GM23248 (cell line): ENCODE measurements at regions not wholly inside any gene's neighbourhood (a gene's known extent, or its start where the extent isn't known, plus 50 kb on each side); places are given as distances from the start of the nearest gene placed in this dataset.
"Not testable (repeated sequence)": the region's sequence is repeated elsewhere in the genome, so short reads cannot be mapped to it uniquely, and the experiment has no call there.

Experiments
- DNase-seq: peaks from one replicate; pipeline ENCODE4 v3.0.0-alpha.2; 2015
- H2AFZ ChIP-seq: fragments of 200-600 bp; sonication (generic); 2 replicates; pipeline ENCODE4 v1.6.1; 2016; ENCODE audit warnings: antibody characterized with exemption
- H3F3A ChIP-seq: fragments of 200-600 bp; sonication (generic); 2 replicates; pipeline ENCODE4 v1.6.1; 2016; ENCODE audit warnings: mild to moderate bottlenecking, antibody characterized with exemption, mixed run types; ENCODE audit not compliant: insufficient read depth
- H3K27ac ChIP-seq: fragments of 200-600 bp; sonication (generic); 2 replicates; pipeline ENCODE4 v1.5.1; 2016; ENCODE audit warnings: mild to moderate bottlenecking
- H3K27me3 ChIP-seq: fragments of 200-600 bp; sonication (generic); replicated peaks from 2 replicates; pipeline ENCODE4 v1.6.1; 2016; ENCODE audit warnings: mild to moderate bottlenecking; ENCODE audit not compliant: insufficient read depth
- H3K36me3 ChIP-seq: fragments of 200-600 bp; sonication (generic); 2 replicates; pipeline ENCODE4 v1.6.1; 2016; ENCODE audit warnings: low read depth, mild to moderate bottlenecking
- H3K4me1 ChIP-seq: fragments of 200-600 bp; sonication (generic); 2 replicates; pipeline ENCODE4 v1.6.1; 2016; ENCODE audit warnings: mild to moderate bottlenecking; ENCODE audit not compliant: insufficient read depth
- H3K4me2 ChIP-seq: fragments of 200-600 bp; sonication (generic); one replicate; pipeline ENCODE4 v1.6.1; 2016; ENCODE audit warnings: mild to moderate bottlenecking; ENCODE audit not compliant: unreplicated experiment
- H3K4me3 ChIP-seq: fragments of 200-600 bp; sonication (generic); 2 replicates; pipeline ENCODE4 v1.5.1; 2016; ENCODE audit warnings: mild to moderate bottlenecking
- H3K79me2 ChIP-seq: fragments of 200-600 bp; sonication (generic); 2 replicates; pipeline ENCODE4 v1.6.1; 2016; ENCODE audit warnings: mild to moderate bottlenecking; ENCODE audit not compliant: insufficient read depth
- H3K9ac ChIP-seq: fragments of 200-600 bp; sonication (generic); 2 replicates; pipeline ENCODE4 v1.6.1; 2016; ENCODE audit warnings: mild to moderate bottlenecking
- H3K9me2 ChIP-seq: fragments of 200-600 bp; sonication (generic); 2 replicates; pipeline ENCODE4 v1.6.1; 2016; ENCODE audit warnings: mixed run types, mild to moderate bottlenecking, moderate library complexity; ENCODE audit not compliant: insufficient read depth
- H3K9me3 ChIP-seq: fragments of 200-600 bp; sonication (generic); one replicate; pipeline ENCODE4 v1.6.1; 2017; ENCODE audit warnings: low read depth
- H4K20me1 ChIP-seq: fragments of 200-600 bp; sonication (generic); 2 replicates; pipeline ENCODE4 v1.6.0; 2016; ENCODE audit not compliant: insufficient read depth
- EZH2 ChIP-seq: fragments of 200-600 bp; sonication (generic); IDR thresholded peaks from 2 replicates; pipeline ENCODE4 v1.6.1; 2018; ENCODE audit warnings: antibody characterized with exemption, mild to moderate bottlenecking; ENCODE audit not compliant: insufficient read depth, poor library complexity, severe bottlenecking
- EZH2phosphoT487 ChIP-seq: fragments of 200-600 bp; sonication (generic); IDR thresholded peaks from 2 replicates; pipeline ENCODE4 v1.6.1; 2018; ENCODE audit warnings: antibody characterized with exemption, moderate library complexity, mild to moderate bottlenecking, low read depth; ENCODE audit not compliant: insufficient read depth
- WGBS, 2 experiments: methylation state at CpG; one replicate each; pipeline ENCODE4 v1.1.6; 2015 to 2017; ENCODE audit warnings: low lambda C conversion rate in 2 of 2, low coverage in 1 of 2; ENCODE audit errors: missing lambda C conversion rate in 2 of 2; 5-methylcytosine and 5-hydroxymethylcytosine counted together
- in situ Hi-C: fragments of 300-500 bp; cut with MboI; formaldehyde crosslinking; loops from 2 replicates; pipeline ENCODE4 v1.15.0; 2020

DNA sequence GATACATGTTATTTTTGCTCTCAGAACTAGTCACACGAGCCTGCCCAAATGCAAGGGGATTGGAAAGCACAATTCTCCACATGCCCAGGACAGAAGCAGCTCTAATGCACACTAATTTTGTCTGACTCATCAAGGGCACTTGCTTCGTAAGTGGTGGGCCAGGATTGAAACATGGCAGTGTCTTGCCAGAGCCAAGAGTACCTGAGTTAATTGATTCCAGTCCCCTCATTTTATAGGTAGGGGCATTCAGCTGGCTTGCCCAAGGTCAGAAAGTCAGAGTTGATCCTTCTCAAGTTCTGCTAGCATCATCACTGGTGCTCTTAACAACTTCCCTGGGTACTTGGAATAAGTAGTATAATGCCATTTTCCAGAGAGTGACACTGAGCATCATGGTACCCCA is 356.1 kb downstream of the ZNF326 start:
- Histone ChIP-seq H3K36me3 (no peaks in the 10 kb centered on the region), H3K4me1 (no peaks in the 10 kb centered on the region), H3K79me2 (no peaks in the 10 kb centered on the region), H3K9me3 (no peaks in the 10 kb centered on the region), H4K20me1 (no peaks in the 10 kb centered on the region), H3K4me3 (no peak overlapping the region), H3K27ac (no peak overlapping the region), H3K4me2 (no peak overlapping the region), H2AFZ (no peak overlapping the region), H3K9me2 (no peaks in the 10 kb centered on the region), H3K27me3 (no peaks in the 10 kb centered on the region), H3F3A (no peaks in the 10 kb centered on the region), H3K9ac (no peak overlapping the region)
- in situ Hi-C loops, result no loop called here
- TF ChIP-seq EZH2phosphoT487, result no peak
- TF ChIP-seq EZH2, result no peak
- WGBS, 2 experiments, result 6 to 9% methylated on average over 2 of the region's 2 CpGs
- no peak for DNase-seq

DNA sequence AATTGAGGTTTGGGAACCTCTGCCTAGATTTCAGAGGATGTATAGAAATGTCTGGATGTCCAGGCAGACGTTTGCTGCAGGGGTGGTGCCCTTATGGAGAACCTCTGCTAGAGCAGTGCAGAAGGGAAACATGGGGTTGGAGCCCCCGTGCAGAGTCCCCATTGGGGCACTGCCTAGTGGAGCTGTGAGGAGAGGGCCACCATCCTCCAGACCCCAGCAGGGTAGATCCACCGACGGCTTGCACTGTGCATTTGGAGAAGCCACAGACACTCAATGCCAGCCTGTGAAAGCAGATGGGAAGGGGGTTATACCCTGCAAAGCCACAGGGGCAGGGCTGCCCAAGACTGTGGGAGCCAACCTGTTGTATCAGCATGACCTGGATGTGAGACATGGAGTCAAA is 354.6 kb downstream of the ZNF326 start:
- H3K79me2 ChIP-seq, result no peaks in the 10 kb centered on the region
- no peak overlapping the region for H3K27ac ChIP-seq
- H2AFZ ChIP-seq, result no peak overlapping the region
- no peaks in the 10 kb centered on the region for H3K9me3 ChIP-seq
- H3K36me3 ChIP-seq, result no peaks in the 10 kb centered on the region
- H3K9me2 ChIP-seq, result no peaks in the 10 kb centered on the region
- no peak overlapping the region for H3K4me3 ChIP-seq
- H3K4me1 ChIP-seq, result no peaks in the 10 kb centered on the region
- H3K27me3 ChIP-seq, result no peaks in the 10 kb centered on the region
- no peak for TF ChIP-seq EZH2phosphoT487
- TF ChIP-seq EZH2, result no peak
- WGBS, 2 experiments, result 32 to 39% methylated on average over 4 of the region's 4 CpGs
- H3K4me2 ChIP-seq, result no peak overlapping the region
- H4K20me1 ChIP-seq, result no peaks in the 10 kb centered on the region
- no peaks in the 10 kb centered on the region for H3F3A ChIP-seq
- in situ Hi-C loops, result no loop called here
- DNase-seq, result no peak
- no peak overlapping the region for H3K9ac ChIP-seq

DNA sequence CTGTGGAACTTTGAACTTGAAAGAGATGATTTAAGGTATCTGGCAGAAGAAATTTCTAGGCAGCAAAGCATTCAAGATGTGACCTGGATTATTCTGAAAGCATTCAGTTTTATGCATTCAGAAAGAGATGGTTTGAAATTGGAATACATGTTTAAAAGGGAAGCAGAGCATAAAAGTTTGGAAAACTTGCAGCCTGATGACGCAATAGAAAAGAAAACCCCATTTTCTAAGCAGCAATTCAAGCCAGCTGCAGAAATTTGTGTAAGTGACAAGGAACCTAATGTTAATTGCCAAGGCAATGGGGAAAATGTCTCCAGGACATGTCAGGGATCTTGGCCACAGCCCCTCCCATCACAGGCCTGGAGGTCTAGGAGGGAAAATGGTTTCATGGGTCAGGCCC is 354.0 kb downstream of the ZNF326 start:
- Histone ChIP-seq H3F3A (no peaks in the 10 kb centered on the region), H2AFZ (no peak overlapping the region), H3K36me3 (no peaks in the 10 kb centered on the region), H3K79me2 (no peaks in the 10 kb centered on the region), H3K9ac (no peak overlapping the region), H3K4me1 (no peaks in the 10 kb centered on the region), H3K4me2 (no peak overlapping the region), H3K27ac (no peak overlapping the region), H3K4me3 (no peak overlapping the region), H3K9me3 (no peaks in the 10 kb centered on the region), H4K20me1 (no peaks in the 10 kb centered on the region), H3K9me2 (no peaks in the 10 kb centered on the region), H3K27me3 (no peaks in the 10 kb centered on the region)
- WGBS, 2 experiments, result 39 to 48% methylated on average over 1 of the region's 1 CpG
- no peak for TF ChIP-seq EZH2
- no peak for TF ChIP-seq EZH2phosphoT487
- in situ Hi-C loops, result no loop called here
- DNase-seq, result no peak

DNA sequence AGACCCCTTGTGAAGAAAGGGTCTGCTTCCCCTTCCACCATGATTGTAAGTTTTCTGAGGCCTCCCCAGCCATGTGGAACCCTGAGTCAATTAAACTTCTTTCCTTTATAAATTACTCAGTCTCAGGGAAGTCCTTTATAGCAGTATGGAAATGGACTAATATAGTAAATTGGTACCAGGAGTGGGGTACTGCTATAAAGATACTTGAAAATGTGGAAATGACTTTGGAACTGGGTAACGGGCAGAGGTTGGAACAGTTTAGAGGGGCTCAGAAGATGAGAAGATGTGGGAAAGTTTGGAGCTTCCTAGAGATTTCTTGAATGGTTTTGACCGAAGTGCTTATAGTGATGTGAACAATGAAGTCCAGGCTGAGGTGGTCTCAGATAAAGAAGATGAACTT is 353.5 kb downstream of the ZNF326 start:
- in situ Hi-C loops, H3K36me3 ChIP-seq: not testable (repeated sequence)

DNA sequence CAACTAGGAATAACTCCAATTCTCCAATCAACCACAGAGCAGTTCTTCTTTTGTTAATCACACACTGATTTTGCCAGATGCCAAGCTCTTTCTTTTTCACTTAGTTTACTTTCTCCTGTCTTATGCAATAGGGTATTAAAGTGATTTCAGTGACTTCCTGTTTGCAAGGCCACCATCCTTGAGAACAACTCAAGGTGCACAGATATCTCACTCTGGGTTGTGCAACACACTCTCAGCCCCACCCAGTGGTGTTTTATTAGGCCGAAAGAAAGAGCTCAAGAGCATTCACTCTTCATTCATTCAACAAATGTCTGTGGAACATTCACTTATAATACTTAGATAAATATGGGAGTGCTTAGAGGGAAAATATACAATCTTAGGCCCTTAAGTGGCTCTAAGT is 352.5 kb downstream of the ZNF326 start:
- H4K20me1 ChIP-seq, result no peaks in the 10 kb centered on the region
- no peak overlapping the region for H2AFZ ChIP-seq
- no peaks in the 10 kb centered on the region for H3K27me3 ChIP-seq
- H3K9ac ChIP-seq, result no peak overlapping the region
- no peaks in the 10 kb centered on the region for H3K4me1 ChIP-seq
- H3K4me3 ChIP-seq, result no peak overlapping the region
- H3K4me2 ChIP-seq, result no peak overlapping the region
- TF ChIP-seq EZH2 (no peak), EZH2phosphoT487 (no peak)
- no peaks in the 10 kb centered on the region for H3K9me2 ChIP-seq
- H3K27ac ChIP-seq, result no peak overlapping the region
- no peaks in the 10 kb centered on the region for H3K79me2 ChIP-seq
- in situ Hi-C loops, result no loop called here
- no peaks in the 10 kb centered on the region for H3F3A ChIP-seq
- H3K9me3 ChIP-seq, result no peaks in the 10 kb centered on the region
- no peak for DNase-seq
- H3K36me3 ChIP-seq, result no peaks in the 10 kb centered on the region
- 29 to 53% methylated on average over 1 of the region's 1 CpG for WGBS, 2 experiments

More for the DNA sequence above, 353.5 kb downstream of the ZNF326 start:
- H4K20me1 ChIP-seq, H2AFZ ChIP-seq, H3K4me3 ChIP-seq, H3K9ac ChIP-seq, H3K27me3 ChIP-seq, H3K4me1 ChIP-seq, DNase-seq, H3K9me2 ChIP-seq, H3F3A ChIP-seq, H3K9me3 ChIP-seq, H3K4me2 ChIP-seq, H3K27ac ChIP-seq, H3K79me2 ChIP-seq: not testable (repeated sequence)
- 28 to 30% methylated on average over 2 of the region's 2 CpGs for WGBS, 2 experiments
